Trophoblast cell (in vitro differentiated cells and primary cell): ENCODE measurements at regions not wholly inside any gene's neighbourhood (a gene's known extent, or its start where the extent isn't known, plus 50 kb on each side); places are given as distances from the start of the nearest gene placed in this dataset.

Experiments used
- DNase-seq, 2 donors: peaks; one replicate each; pipeline ENCODE4 v3.0.0-alpha.2; 2016
- H2AFZ ChIP-seq: 2 replicates; pipeline ENCODE4 v1.6.1; 2013; ENCODE audit warnings: low read length, moderate library complexity, mild to moderate bottlenecking; ENCODE audit not compliant: insufficient read depth, poor library complexity
- H2AK5ac ChIP-seq: 2 replicates; pipeline ENCODE4 v1.6.1; 2013; ENCODE audit warnings: mild to moderate bottlenecking, low read length
- H2BK120ac ChIP-seq: 2 replicates; pipeline ENCODE4 v1.6.1; 2013; ENCODE audit warnings: low read length, mild to moderate bottlenecking, moderate library complexity; ENCODE audit not compliant: insufficient read depth, poor library complexity
- H2BK12ac ChIP-seq: 2 replicates; pipeline ENCODE4 v1.6.1; 2013; ENCODE audit warnings: mild to moderate bottlenecking, low read length, moderate library complexity
- H2BK5ac ChIP-seq: 2 replicates; pipeline ENCODE4 v1.6.1; 2013; ENCODE audit warnings: low read length, low read depth, moderate library complexity, mild to moderate bottlenecking; ENCODE audit not compliant: poor library complexity
- H3K14ac ChIP-seq: 2 replicates; pipeline ENCODE4 v1.6.1; 2013; ENCODE audit warnings: mild to moderate bottlenecking, low read length
- H3K18ac ChIP-seq: 2 replicates; pipeline ENCODE4 v1.6.1; 2013; ENCODE audit warnings: mild to moderate bottlenecking, low read length
- H3K23ac ChIP-seq: 2 replicates; pipeline ENCODE4 v1.6.1; 2013; ENCODE audit warnings: low read length
- H3K27ac ChIP-seq: 2 replicates; pipeline ENCODE4 v1.5.1; 2013; ENCODE audit warnings: low read depth, mild to moderate bottlenecking, inconsistent platforms, low read length, moderate library complexity
- H3K27me3 ChIP-seq: 2 replicates; pipeline ENCODE4 v1.6.1; 2013; ENCODE audit warnings: inconsistent platforms, mild to moderate bottlenecking, low read length, moderate library complexity; ENCODE audit not compliant: insufficient read depth
- H3K36me3 ChIP-seq, 2 experiments: 1 replicate in 1 of 2; 2 replicates in 1 of 2; pipeline ENCODE4 v1.6.1; 2013; ENCODE audit warnings: low read length in 2 of 2, mild to moderate bottlenecking in 2 of 2, moderate library complexity in 1 of 2; ENCODE audit not compliant: insufficient read depth in 2 of 2, control insufficient read depth in 1 of 2
- H3K4ac ChIP-seq: 2 replicates; pipeline ENCODE4 v1.6.1; 2013; ENCODE audit warnings: low read depth, mild to moderate bottlenecking, low read length, moderate library complexity
- H3K4me1 ChIP-seq, 2 experiments: 1 replicate in 1 of 2; 2 replicates in 1 of 2; pipeline ENCODE4 v1.6.1; 2013; ENCODE audit warnings: low read length in 2 of 2, mild to moderate bottlenecking in 2 of 2, moderate library complexity in 1 of 2; ENCODE audit not compliant: insufficient read depth in 2 of 2, control insufficient read depth in 1 of 2
- H3K4me2 ChIP-seq: 2 replicates; pipeline ENCODE4 v1.6.1; 2013; ENCODE audit warnings: inconsistent platforms, mild to moderate bottlenecking, low read length, moderate library complexity
- H3K4me3 ChIP-seq: 2 replicates; pipeline ENCODE4 v1.5.1; 2013; ENCODE audit warnings: mild to moderate bottlenecking, low read depth, low read length, inconsistent platforms
- H3K79me1 ChIP-seq: one replicate; pipeline ENCODE4 v1.6.1; 2013; ENCODE audit warnings: low read length
- H3K79me2 ChIP-seq: 2 replicates; pipeline ENCODE4 v1.6.1; 2013; ENCODE audit warnings: low read length, mild to moderate bottlenecking; ENCODE audit not compliant: control insufficient read depth, insufficient read depth, poor library complexity
- H3K9ac ChIP-seq: 2 replicates; pipeline ENCODE4 v1.6.1; 2013; ENCODE audit warnings: mild to moderate bottlenecking, low read length
- H3K9me3 ChIP-seq: 2 replicates; pipeline ENCODE4 v1.6.1; 2013; ENCODE audit warnings: low read depth, mild to moderate bottlenecking, control low read depth, inconsistent platforms, low read length; ENCODE audit not compliant: insufficient read depth
- H4K12ac ChIP-seq: 2 replicates; pipeline ENCODE4 v1.6.1; 2013; ENCODE audit warnings: low read depth, mild to moderate bottlenecking, low read length, moderate library complexity
- H4K8ac ChIP-seq: 2 replicates; pipeline ENCODE4 v1.6.1; 2013; ENCODE audit warnings: low read depth, mild to moderate bottlenecking, low read length, moderate library complexity
- H4K91ac ChIP-seq: one replicate; pipeline ENCODE4 v1.6.1; 2013; ENCODE audit warnings: low read depth, mild to moderate bottlenecking, low read length, moderate library complexity
- WGBS: extraction: QIAGEN DNeasy Blood & Tissue Kit; methylation state at CpG from one replicate; pipeline ENCODE4 v1.1.7; 2013; ENCODE audit warnings: missing lambda C conversion rate; ENCODE audit not compliant: insufficient read length, insufficient coverage; ENCODE audit errors: extremely low coverage; 5-methylcytosine and 5-hydroxymethylcytosine counted together

GRCh38 chr4:128688033-128688721, 121.3 kb upstream of the JADE1 start:
- Histone ChIP-seq H2BK12ac (no peak overlapping the region), H2BK120ac (no peak overlapping the region), H3K4me3 (no peak overlapping the region), H3K79me2 (no peaks in the 10 kb centered on the region), H4K12ac (no peak overlapping the region), H4K91ac (no peak overlapping the region), H3K9ac (no peak overlapping the region), H3K18ac (no peak overlapping the region), H2AFZ (no peak overlapping the region), H3K4me2 (no peak overlapping the region), H4K8ac (no peak overlapping the region), H3K23ac (no peak overlapping the region), H3K36me3 (no peaks in the 10 kb centered on the region), H3K27me3 (no peaks in the 10 kb centered on the region), H2BK5ac (no peak overlapping the region), H3K9me3 (peaks cover 3% of the 10 kb centered on the region), H3K27ac (no peak overlapping the region), H3K79me1 (no peaks in the 10 kb centered on the region), H3K14ac (no peak overlapping the region), H3K4me1 (no peaks in the 10 kb centered on the region), H3K4ac (no peak overlapping the region), H2AK5ac (no peak overlapping the region)
- no CpG with 5 or more reads among the region's 3 CpGs for whole genome bisulfite sequencing
- DNase-seq: no peak

DNA sequence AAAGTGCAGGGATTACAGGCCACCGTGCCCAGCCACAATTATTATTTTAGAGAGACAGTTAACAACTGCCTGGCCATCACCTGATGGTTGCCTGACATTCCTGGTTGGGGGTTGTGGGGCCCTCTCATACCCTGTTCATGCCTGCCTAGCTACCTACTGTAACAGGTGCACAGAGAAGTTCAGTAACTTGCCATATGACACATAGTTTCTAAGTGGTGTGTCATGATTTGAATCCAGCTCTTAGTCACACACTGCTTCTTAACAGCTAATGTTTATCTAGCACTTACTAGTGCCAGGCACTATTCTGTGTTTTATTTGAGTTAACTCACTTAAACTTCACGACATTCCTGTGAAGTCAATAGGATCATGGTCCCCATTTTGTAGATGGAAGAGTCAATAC, 122.7 kb upstream of the JADE1 start:
- no peak overlapping the region for H3K14ac ChIP-seq
- peak overlapping the region; percentile 69 for H4K91ac ChIP-seq
- no peaks in the 10 kb centered on the region for H3K4me1 ChIP-seq
- H3K27me3 ChIP-seq: no peaks in the 10 kb centered on the region
- no peak overlapping the region for H4K12ac ChIP-seq
- peak overlapping the region; percentile 75 for H2BK5ac ChIP-seq
- H3K79me2 ChIP-seq: no peaks in the 10 kb centered on the region
- no peak overlapping the region for H3K18ac ChIP-seq
- H3K79me1 ChIP-seq: no peaks in the 10 kb centered on the region
- peaks cover 3% of the 10 kb centered on the region for H3K9me3 ChIP-seq
- H2BK12ac ChIP-seq: peak overlapping the region; percentile 87
- H3K4me2 ChIP-seq: no peak overlapping the region
- H3K23ac ChIP-seq: no peak overlapping the region
- no peak overlapping the region for H3K9ac ChIP-seq
- peak overlapping the region; percentile 44 for H4K8ac ChIP-seq
- no peak for DNase-seq
- H3K27ac ChIP-seq: no peak overlapping the region
- no peak overlapping the region for H3K4ac ChIP-seq
- H2AK5ac ChIP-seq: no peak overlapping the region
- H2AFZ ChIP-seq: no peak overlapping the region
- peak overlapping the region; percentile 49 for H2BK120ac ChIP-seq
- H3K36me3 ChIP-seq: no peaks in the 10 kb centered on the region
- no peak overlapping the region for H3K4me3 ChIP-seq
- no CpG with 5 or more reads among the region's 2 CpGs for WGBS

- H3K14ac ChIP-seq: no peak overlapping the region
- H3K27me3 ChIP-seq: no peaks in the 10 kb centered on the region
- no peak overlapping the region for H3K9ac ChIP-seq
- DNase-seq: peak in 1 of 2 donors; percentile 6
- no peak overlapping the region for H2AFZ ChIP-seq
- H4K8ac ChIP-seq: no peak overlapping the region
- peak overlapping the region; percentile 29 for H2BK5ac ChIP-seq
- peak overlapping the region; percentile 20 for H2BK120ac ChIP-seq
- H3K18ac ChIP-seq: no peak overlapping the region
- no peak overlapping the region for H3K4ac ChIP-seq
- H2BK12ac ChIP-seq: no peak overlapping the region
- H3K4me1 ChIP-seq: no peaks in the 10 kb centered on the region
- H3K4me3 ChIP-seq: no peak overlapping the region
- no peak overlapping the region for H3K4me2 ChIP-seq
- H2AK5ac ChIP-seq: no peak overlapping the region
- H4K91ac ChIP-seq: peak overlapping the region; percentile 26
- no peak overlapping the region for H3K23ac ChIP-seq
- no peak overlapping the region for H3K27ac ChIP-seq
- H3K9me3 ChIP-seq: peaks cover 3% of the 10 kb centered on the region
- no peaks in the 10 kb centered on the region for H3K79me2 ChIP-seq
- no peak overlapping the region for H4K12ac ChIP-seq
- no peaks in the 10 kb centered on the region for H3K36me3 ChIP-seq
- no peaks in the 10 kb centered on the region for H3K79me1 ChIP-seq
- WGBS: no CpG with 5 or more reads among the region's 2 CpGs
These were observed 123.5 kb upstream of the JADE1 start for GRCh38 chr4:128686032-128686465.

DNA sequence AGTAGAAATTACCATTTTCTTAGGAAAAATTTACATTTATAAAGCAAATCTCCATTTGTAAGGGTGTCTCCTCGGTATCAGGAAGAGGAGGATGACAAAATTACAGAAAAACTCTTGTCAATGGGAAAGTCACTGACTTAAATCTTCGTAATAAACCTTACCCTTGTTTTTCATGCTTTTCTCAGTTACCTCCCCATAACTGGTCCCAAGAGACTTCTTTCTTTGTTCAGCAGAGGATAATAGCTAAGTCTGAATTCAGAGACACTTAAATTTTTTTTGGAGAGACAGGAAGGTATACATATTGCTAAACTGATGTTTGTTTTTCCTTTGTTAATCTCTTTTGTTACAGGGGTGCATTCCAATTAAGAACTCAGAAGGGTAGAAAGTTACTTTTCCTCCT, 125.5 kb upstream of the JADE1 start:
- H3K18ac ChIP-seq: no peak overlapping the region
- H2BK120ac ChIP-seq: no peak overlapping the region
- H2AK5ac ChIP-seq: no peak overlapping the region
- no peak overlapping the region for H3K23ac ChIP-seq
- H2BK12ac ChIP-seq: no peak overlapping the region
- WGBS: no CpG with 5 or more reads among the region's 2 CpGs
- no peak overlapping the region for H4K12ac ChIP-seq
- peaks cover 3% of the 10 kb centered on the region for H3K9me3 ChIP-seq
- H2AFZ ChIP-seq: no peak overlapping the region
- no peak overlapping the region for H3K27ac ChIP-seq
- no peaks in the 10 kb centered on the region for H3K27me3 ChIP-seq
- no peak overlapping the region for H4K8ac ChIP-seq
- H2BK5ac ChIP-seq: no peak overlapping the region
- no peaks in the 10 kb centered on the region for H3K79me2 ChIP-seq
- H3K36me3 ChIP-seq: no peaks in the 10 kb centered on the region
- H3K79me1 ChIP-seq: no peaks in the 10 kb centered on the region
- H3K14ac ChIP-seq: no peak overlapping the region
- no peak for DNase-seq
- no peak overlapping the region for H3K9ac ChIP-seq
- H3K4ac ChIP-seq: no peak overlapping the region
- H3K4me3 ChIP-seq: no peak overlapping the region
- no peak overlapping the region for H3K4me2 ChIP-seq
- H3K4me1 ChIP-seq: no peaks in the 10 kb centered on the region
- no peak overlapping the region for H4K91ac ChIP-seq
